ENCODE measurements at regions not wholly inside any gene's neighbourhood (a gene's known extent, or its start where the extent isn't known, plus 50 kb on each side); places are given as distances from the start of the nearest gene placed in this dataset.
A peak's percentile ranks its signal among the peaks of the same experiment; 100 is the strongest.
"Not testable (repeated sequence)": the region's sequence is repeated elsewhere in the genome, so short reads cannot be mapped to it uniquely, and the experiment has no call there.

GRCh38 chr1:164347980-164348379 lies 211.0 kb upstream of the PBX1 start:
- no peak for DNase-seq

GRCh38 chr1:164356511-164356910 lies 202.5 kb upstream of the PBX1 start:
- DNase-seq = no peak

GRCh38 chr1:164360265-164360664 lies 198.7 kb upstream of the PBX1 start:
- DNase-seq = no peak

GRCh38 chr1:164361927-164362326 lies 197.1 kb upstream of the PBX1 start:
- no peak for DNase-seq

- no peak for DNase-seq
Measured at GRCh38 chr1:164363980-164364379, 195.0 kb upstream of the PBX1 start.

- DNase-seq = no peak
Measured at GRCh38 chr1:164366014-164366413, 193.0 kb upstream of the PBX1 start.

GRCh38 chr1:164369698-164370365 lies 189.2 kb upstream of the PBX1 start:
- no peak for DNase-seq

GRCh38 chr1:164380893-164381292 lies 178.1 kb upstream of the PBX1 start:
- DNase-seq = peak; percentile 12

GRCh38 chr1:164382384-164382783 lies 176.6 kb upstream of the PBX1 start:
- DNase-seq = no peak

- no peak for DNase-seq
Measured at GRCh38 chr1:164384262-164384661, 174.7 kb upstream of the PBX1 start.

- no peak for DNase-seq
Measured at GRCh38 chr1:164417016-164417704, 141.8 kb upstream of the PBX1 start.

- DNase-seq = no peak
Measured at GRCh38 chr1:164423136-164423535, 135.8 kb upstream of the PBX1 start.

GRCh38 chr1:164433141-164433817 lies 125.7 kb upstream of the PBX1 start:
- DNase-seq = no peak

GRCh38 chr1:164433818-164434170 lies 125.2 kb upstream of the PBX1 start:
- no peak for DNase-seq

GRCh38 chr1:164440232-164440631 lies 118.8 kb upstream of the PBX1 start:
- DNase-seq = no peak

- no peak for DNase-seq
Measured at GRCh38 chr1:164443166-164443565, 115.8 kb upstream of the PBX1 start.

- no peak for DNase-seq
Measured at GRCh38 chr1:164443836-164444235, 115.1 kb upstream of the PBX1 start.

GRCh38 chr1:164446020-164446419 lies 113.0 kb upstream of the PBX1 start:
- no peak for DNase-seq

GRCh38 chr1:164452549-164452948 lies 106.4 kb upstream of the PBX1 start:
- no peak for DNase-seq

- no peak for DNase-seq
Measured at GRCh38 chr1:164456272-164456671, 102.7 kb upstream of the PBX1 start.

GRCh38 chr1:164459176-164459575 lies 99.8 kb upstream of the PBX1 start:
- DNase-seq = not testable (repeated sequence)

GRCh38 chr1:164466001-164466421 lies 93.0 kb upstream of the PBX1 start:
- no peak for DNase-seq

- no peak for DNase-seq
Measured at GRCh38 chr1:164466429-164466828, 92.6 kb upstream of the PBX1 start.

GRCh38 chr1:164470996-164471395 lies 88.0 kb upstream of the PBX1 start:
- no peak for DNase-seq
